ENCODE measurements at regions not wholly inside any gene's neighbourhood (a gene's known extent, or its start where the extent isn't known, plus 50 kb on each side); places are given as distances from the start of the nearest gene placed in this dataset.

DNA sequence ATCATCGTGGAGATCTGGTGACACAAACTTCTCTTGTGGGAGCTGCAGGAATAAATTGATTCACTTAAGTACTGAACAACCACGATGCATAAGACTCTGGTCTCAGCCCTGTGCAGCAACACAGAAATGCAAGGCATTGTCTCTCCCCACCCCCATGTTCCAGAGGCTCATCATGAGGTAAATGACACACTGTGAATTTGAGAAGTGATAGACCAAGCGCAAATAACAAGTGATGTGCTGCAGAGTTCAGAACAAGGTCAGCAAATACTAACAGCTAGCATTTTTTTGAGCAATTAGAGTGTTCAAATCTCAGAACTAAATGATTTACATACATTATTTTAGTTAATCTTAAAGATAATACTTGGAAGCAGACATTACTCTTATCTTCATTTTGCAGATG lies 223.7 kb downstream of the SEC16B start:
- 28% methylated on average over 3 of the region's 3 CpGs for WGBS (ENCODE audit: low lambda C conversion rate)
- no peaks in the 10 kb centered on the region; the same call in 1 of the 2 replicates for H3K4me1 ChIP-seq (ENCODE audit: insufficient read depth, low read length)
- no peak overlapping the region for H3K4me3 ChIP-seq (replicated peaks in 1 of 3; ENCODE audit: insufficient read depth in 1 of 3, low read depth in 2 of 3, low read length in 3 of 3)
- ChIA-PET CTCF (ENCODE audit: low intra/inter-chr PET ratio, low total read pairs) (no interaction called here), POLR2A (no interaction called here)
- intact Hi-C loops (cut with micrococcal nuclease; ENCODE audit: unreplicated experiment), result no loop called here
- in situ Hi-C loops (cut with HindIII; ENCODE audit: extremely low pct_ligation_motif_present, low pct_unique_long_range_greater_than_20kb), result no loop called here
- no peaks in the 10 kb centered on the region for H4K20me1 ChIP-seq (ENCODE audit: insufficient read depth, low read length)
- no peak for FAIRE-seq
- H3K79me2 ChIP-seq (ENCODE audit: insufficient read depth, low read length), result no peaks in the 10 kb centered on the region
- H3K27me3 ChIP-seq (ENCODE audit: control insufficient read depth in 1 of 2, insufficient read depth in 2 of 2, low read length in 2 of 2), result no peaks in the 10 kb centered on the region
- H3K4me2 ChIP-seq (ENCODE audit: low read depth, low read length), result no peak overlapping the region
- no TSS peak for BruUV-seq (replicated peaks)
- H3K9ac ChIP-seq (ENCODE audit: insufficient read depth, low read depth, low read length), result no peak overlapping the region
- DNase-seq (ENCODE audit: low spot score), result no peak
- no peak overlapping the region for H3K27ac ChIP-seq (ENCODE audit: extremely low read length, insufficient read depth, low read length)
- no peak for ATAC-seq
- no peak overlapping the region for H2AFZ ChIP-seq (ENCODE audit: low read length)
- no peaks in the 10 kb centered on the region for H3K36me3 ChIP-seq (replicated peaks in 1 of 2; ENCODE audit: control insufficient read depth in 1 of 2, insufficient read depth in 2 of 2, low read length in 2 of 2)
- no peaks in the 10 kb centered on the region for H3K9me3 ChIP-seq (ENCODE audit: low read length)
- TF ChIP-seq TAF15 (IDR thresholded peaks at IDR 0.05; ENCODE audit: low read depth, low read length, poor library complexity, severe bottlenecking) (no peak), ZNF251 (CRISPR knock-in tag; IDR thresholded peaks at IDR 0.05) (no peak), ZNF350 (CRISPR knock-in tag; IDR thresholded peaks at IDR 0.05; ENCODE audit: borderline replicate concordance, low read depth) (no peak), AGO1 (IDR thresholded peaks at IDR 0.05; ENCODE audit: low read depth, low read length, poor library complexity, severe bottlenecking) (no peak), SRSF9 (IDR thresholded peaks at IDR 0.05; ENCODE audit: borderline replicate concordance, insufficient read depth, low read depth, low read length, poor library complexity, severe bottlenecking) (no peak)
- TF ChIP-seq, protein P1, sequence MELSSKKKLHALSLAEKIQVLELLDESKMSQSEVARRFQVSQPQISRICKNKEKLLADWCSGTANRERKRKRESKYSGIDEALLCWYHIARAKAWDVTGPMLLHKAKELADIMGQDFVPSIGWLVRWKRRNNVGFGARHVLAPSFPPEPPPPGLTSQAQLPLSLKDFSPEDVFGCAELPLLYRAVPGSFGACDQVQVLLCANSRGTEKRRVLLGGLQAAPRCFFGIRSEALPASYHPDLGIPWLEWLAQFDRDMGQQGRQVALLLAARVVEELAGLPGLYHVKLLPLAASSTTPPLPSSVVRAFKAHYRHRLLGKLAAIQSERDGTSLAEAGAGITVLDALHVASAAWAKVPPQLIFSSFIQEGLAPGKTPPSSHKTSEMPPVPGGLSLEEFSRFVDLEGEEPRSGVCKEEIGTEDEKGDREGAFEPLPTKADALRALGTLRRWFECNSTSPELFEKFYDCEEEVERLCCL (CRISPR knock-in tag; IDR thresholded peaks at IDR 0.05; ENCODE audit: borderline replicate concordance), result no peak

DNA sequence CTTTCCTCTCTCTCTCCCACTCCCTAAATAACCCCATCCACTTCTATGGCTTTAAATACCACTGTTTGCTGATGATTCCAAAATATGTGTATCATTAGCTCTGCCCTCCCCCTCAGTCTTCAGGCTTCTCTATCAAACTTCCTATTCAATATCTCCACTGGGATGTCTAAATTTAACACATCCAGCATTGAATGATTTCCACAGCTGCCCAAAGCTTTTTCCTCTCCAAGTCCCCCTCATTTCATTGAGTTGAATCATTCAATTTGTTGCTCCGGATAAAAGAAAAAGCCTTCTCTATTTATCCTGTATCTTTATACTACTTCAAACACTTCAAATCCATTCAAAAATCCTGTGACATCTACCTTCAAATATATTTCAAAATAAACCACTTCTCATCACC lies 225.0 kb downstream of the SEC16B start:
- Histone ChIP-seq H3K4me1 (ENCODE audit: insufficient read depth, low read length) (no peaks in the 10 kb centered on the region; the same call in 1 of the 2 replicates), H3K27me3 (ENCODE audit: control insufficient read depth in 1 of 2, insufficient read depth in 2 of 2, low read length in 2 of 2) (no peaks in the 10 kb centered on the region), H3K4me3 (replicated peaks in 1 of 3; ENCODE audit: insufficient read depth in 1 of 3, low read depth in 2 of 3, low read length in 3 of 3) (no peak overlapping the region), H3K4me2 (ENCODE audit: low read depth, low read length) (no peak overlapping the region), H3K36me3 (replicated peaks in 1 of 2; ENCODE audit: control insufficient read depth in 1 of 2, insufficient read depth in 2 of 2, low read length in 2 of 2) (no peaks in the 10 kb centered on the region), H2AFZ (ENCODE audit: low read length) (no peak overlapping the region), H3K27ac (ENCODE audit: extremely low read length, insufficient read depth, low read length) (no peak overlapping the region), H4K20me1 (ENCODE audit: insufficient read depth, low read length) (no peaks in the 10 kb centered on the region), H3K9ac (ENCODE audit: insufficient read depth, low read depth, low read length) (no peak overlapping the region), H3K79me2 (ENCODE audit: insufficient read depth, low read length) (no peaks in the 10 kb centered on the region), H3K9me3 (ENCODE audit: low read length) (no peaks in the 10 kb centered on the region)
- FAIRE-seq (no peak), ATAC-seq (no peak), DNase-seq (ENCODE audit: low spot score) (no peak)
- no peak for TF ChIP-seq GABPB1 (CRISPR knock-in tag; IDR thresholded peaks at IDR 0.05)
- CTCF ChIA-PET (ENCODE audit: low intra/inter-chr PET ratio, low total read pairs), result no interaction called here
- intact Hi-C loops (cut with micrococcal nuclease; ENCODE audit: unreplicated experiment), result no loop called here
- in situ Hi-C loops (cut with HindIII; ENCODE audit: extremely low pct_ligation_motif_present, low pct_unique_long_range_greater_than_20kb), result no loop called here
- WGBS (ENCODE audit: low lambda C conversion rate), result 54% methylated on average over 1 of the region's 1 CpG
- no TSS peak for BruUV-seq (replicated peaks)
- POLR2A ChIA-PET, result no interaction called here

Measured in HepG2 (cell line).